Type B pancreatic cell (in vitro differentiated cells): ENCODE measurements at regions not wholly inside any gene's neighbourhood (a gene's known extent, or its start where the extent isn't known, plus 50 kb on each side); places are given as distances from the start of the nearest gene placed in this dataset.

Source experiments
- DNase-seq: peaks from one replicate; pipeline ENCODE4 v3.0.0; 2021; ENCODE audit warnings: mixed read lengths; ENCODE audit not compliant: unreplicated experiment; ENCODE audit errors: extremely low spot score
- H3K27ac Mint-ChIP-seq: 2 replicates; pipeline ENCODE4 v1.8.0; 2021; ENCODE audit warnings: mild to moderate bottlenecking, mixed read lengths
- H3K27me3 Mint-ChIP-seq: 2 replicates; pipeline ENCODE4 v1.8.0; 2021; ENCODE audit warnings: mixed read lengths
- H3K36me3 Mint-ChIP-seq: 2 replicates; pipeline ENCODE4 v1.8.0; 2021; ENCODE audit warnings: mixed read lengths
- H3K4me1 Mint-ChIP-seq: one replicate; pipeline ENCODE4 v1.8.0; 2021; ENCODE audit warnings: mixed read lengths; ENCODE audit not compliant: unreplicated experiment
- H3K4me3 Mint-ChIP-seq: 2 replicates; pipeline ENCODE4 v1.8.0; 2021; ENCODE audit warnings: mild to moderate bottlenecking, mixed read lengths
- H3K9me3 Mint-ChIP-seq: 2 replicates; pipeline ENCODE4 v1.8.0; 2021; ENCODE audit warnings: mixed read lengths
- TF ChIP-seq, protein P1 (sequence below): fragments of 200-600 bp; sonication (generic); conservative IDR thresholded peaks from 2 replicates; pipeline ENCODE4 v1.5.0; 2021; ENCODE audit warnings: antibody characterized with exemption, mild to moderate bottlenecking

DNA sequence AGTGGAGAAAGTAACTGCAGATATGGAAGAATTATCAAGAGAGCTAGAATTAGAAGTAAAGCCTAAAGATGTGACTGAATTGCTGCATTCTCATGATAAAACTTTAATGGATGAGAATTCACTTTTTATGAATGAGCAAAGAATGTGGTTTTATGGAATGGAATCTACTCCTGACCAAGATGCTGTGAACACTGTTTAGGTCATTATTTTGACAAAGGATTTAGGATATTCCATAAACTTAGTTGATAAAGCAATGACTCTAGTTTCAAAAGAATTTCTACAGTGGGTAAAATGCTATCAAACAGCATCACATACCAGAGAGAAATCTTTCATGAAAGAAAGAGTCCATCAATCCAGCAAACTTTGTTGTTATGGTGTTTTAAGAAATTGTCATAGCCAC is 1317.7 kb upstream of the ACVR2A start:
- no peaks in the 10 kb centered on the region for H3K36me3 Mint-ChIP-seq
- H3K9me3 Mint-ChIP-seq: no peaks in the 10 kb centered on the region
- no peak overlapping the region for H3K4me3 Mint-ChIP-seq
- no peak overlapping the region for H3K27ac Mint-ChIP-seq
- TF ChIP-seq, protein P1, sequence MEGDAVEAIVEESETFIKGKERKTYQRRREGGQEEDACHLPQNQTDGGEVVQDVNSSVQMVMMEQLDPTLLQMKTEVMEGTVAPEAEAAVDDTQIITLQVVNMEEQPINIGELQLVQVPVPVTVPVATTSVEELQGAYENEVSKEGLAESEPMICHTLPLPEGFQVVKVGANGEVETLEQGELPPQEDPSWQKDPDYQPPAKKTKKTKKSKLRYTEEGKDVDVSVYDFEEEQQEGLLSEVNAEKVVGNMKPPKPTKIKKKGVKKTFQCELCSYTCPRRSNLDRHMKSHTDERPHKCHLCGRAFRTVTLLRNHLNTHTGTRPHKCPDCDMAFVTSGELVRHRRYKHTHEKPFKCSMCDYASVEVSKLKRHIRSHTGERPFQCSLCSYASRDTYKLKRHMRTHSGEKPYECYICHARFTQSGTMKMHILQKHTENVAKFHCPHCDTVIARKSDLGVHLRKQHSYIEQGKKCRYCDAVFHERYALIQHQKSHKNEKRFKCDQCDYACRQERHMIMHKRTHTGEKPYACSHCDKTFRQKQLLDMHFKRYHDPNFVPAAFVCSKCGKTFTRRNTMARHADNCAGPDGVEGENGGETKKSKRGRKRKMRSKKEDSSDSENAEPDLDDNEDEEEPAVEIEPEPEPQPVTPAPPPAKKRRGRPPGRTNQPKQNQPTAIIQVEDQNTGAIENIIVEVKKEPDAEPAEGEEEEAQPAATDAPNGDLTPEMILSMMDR: no peak
- peaks cover 14% of the 10 kb centered on the region for H3K27me3 Mint-ChIP-seq
- DNase-seq: no peak
- H3K4me1 Mint-ChIP-seq: peaks cover 6% of the 10 kb centered on the region

DNA sequence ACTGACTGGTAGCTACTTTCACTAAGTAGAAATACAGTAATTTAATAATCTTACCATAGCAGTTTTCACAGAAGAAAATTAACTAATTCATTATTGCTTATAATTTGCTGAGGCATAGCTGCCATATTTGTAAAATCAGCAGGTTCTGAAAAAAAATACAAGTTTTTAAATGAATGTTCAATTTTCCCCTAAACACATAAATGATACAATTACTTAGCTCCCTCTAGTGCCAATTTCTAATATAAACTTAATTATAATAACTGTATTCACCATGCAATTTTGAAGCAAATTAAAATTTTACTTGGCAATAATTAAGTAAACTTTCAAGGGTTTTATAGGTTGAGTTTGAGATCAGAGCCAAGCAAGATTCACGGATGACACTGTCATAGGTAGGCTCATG is 1321.6 kb upstream of the ACVR2A start:
- no peak overlapping the region for H3K4me3 Mint-ChIP-seq
- no peaks in the 10 kb centered on the region for H3K9me3 Mint-ChIP-seq
- peaks cover 6% of the 10 kb centered on the region for H3K4me1 Mint-ChIP-seq
- peaks cover 15% of the 10 kb centered on the region for H3K27me3 Mint-ChIP-seq
- DNase-seq: no peak
- H3K27ac Mint-ChIP-seq: no peak overlapping the region
- H3K36me3 Mint-ChIP-seq: no peaks in the 10 kb centered on the region
- TF ChIP-seq, protein P1: peak; percentile 74

DNA sequence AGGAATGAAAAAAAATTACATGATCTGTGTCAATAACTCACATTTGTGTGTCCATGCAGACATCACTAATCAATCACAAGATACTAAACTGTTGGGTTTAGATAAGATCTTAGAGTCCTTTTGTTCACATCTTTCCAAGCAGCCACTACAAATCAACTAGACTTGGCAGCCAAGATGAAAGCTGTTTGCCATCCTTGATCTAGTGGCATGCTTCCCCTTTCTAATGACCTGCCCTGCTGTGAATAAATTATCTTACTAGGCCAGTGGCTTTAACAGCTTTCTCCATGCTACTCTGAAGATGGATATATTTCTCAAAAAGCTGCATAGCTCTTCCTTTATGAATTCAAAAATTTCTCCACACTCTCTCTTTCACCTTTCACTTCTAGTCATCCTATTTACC is 1338.0 kb upstream of the ACVR2A start:
- TF ChIP-seq, protein P1: no peak
- no peak for DNase-seq
- H3K4me1 Mint-ChIP-seq: peaks cover 6% of the 10 kb centered on the region
- peaks cover 23% of the 10 kb centered on the region for H3K27me3 Mint-ChIP-seq
- H3K4me3 Mint-ChIP-seq: no peak overlapping the region
- H3K27ac Mint-ChIP-seq: no peak overlapping the region
- no peaks in the 10 kb centered on the region for H3K36me3 Mint-ChIP-seq
- no peaks in the 10 kb centered on the region for H3K9me3 Mint-ChIP-seq

DNA sequence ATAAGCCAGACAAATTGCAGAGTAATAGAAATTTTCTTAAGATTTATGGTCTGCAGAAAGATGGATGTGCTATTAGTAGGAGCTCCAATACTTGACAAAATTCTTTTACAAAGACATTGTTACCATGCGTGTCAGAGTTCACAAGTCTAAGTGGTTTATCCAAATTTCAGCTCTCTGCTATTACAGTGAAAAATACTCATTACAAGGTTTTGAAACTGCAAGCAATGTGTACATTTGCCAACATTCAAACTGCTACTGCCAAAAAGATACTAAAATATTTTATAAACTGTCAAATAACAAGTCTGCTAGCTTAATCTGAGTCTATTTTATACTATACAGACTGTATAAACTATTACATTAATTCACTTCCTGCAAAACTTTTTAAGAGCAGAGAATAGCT is 1341.5 kb upstream of the ACVR2A start:
- peaks cover 6% of the 10 kb centered on the region for H3K4me1 Mint-ChIP-seq
- H3K36me3 Mint-ChIP-seq: no peaks in the 10 kb centered on the region
- no peak overlapping the region for H3K4me3 Mint-ChIP-seq
- peaks cover 14% of the 10 kb centered on the region for H3K27me3 Mint-ChIP-seq
- TF ChIP-seq, protein P1: no peak
- DNase-seq: no peak
- no peaks in the 10 kb centered on the region for H3K9me3 Mint-ChIP-seq
- H3K27ac Mint-ChIP-seq: no peak overlapping the region

DNA sequence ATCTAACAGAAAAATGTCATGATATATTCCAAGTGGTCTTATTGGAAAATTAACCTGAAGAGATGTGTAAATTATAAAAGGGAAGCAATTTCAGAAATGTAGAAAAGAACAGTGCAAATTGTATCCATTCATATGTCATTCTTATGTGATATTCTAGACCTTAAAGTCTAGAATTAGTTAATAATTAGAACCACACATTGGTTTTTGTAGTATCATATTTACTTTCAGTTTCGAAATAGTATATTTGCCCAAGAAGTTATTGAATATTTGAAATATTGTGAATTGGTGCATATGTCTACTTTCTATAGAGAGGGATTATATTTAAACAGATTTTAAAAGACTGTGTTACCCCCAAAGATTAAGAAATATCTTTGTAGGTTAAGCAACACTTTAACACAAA is 1348.6 kb upstream of the ACVR2A start:
- Mint-ChIP-seq H3K4me1 (no peaks in the 10 kb centered on the region), H3K27ac (no peak overlapping the region), H3K27me3 (peaks cover 3% of the 10 kb centered on the region), H3K9me3 (peaks cover 5% of the 10 kb centered on the region), H3K4me3 (no peak overlapping the region), H3K36me3 (no peaks in the 10 kb centered on the region)
- TF ChIP-seq, protein P1: no peak
- no peak for DNase-seq

DNA sequence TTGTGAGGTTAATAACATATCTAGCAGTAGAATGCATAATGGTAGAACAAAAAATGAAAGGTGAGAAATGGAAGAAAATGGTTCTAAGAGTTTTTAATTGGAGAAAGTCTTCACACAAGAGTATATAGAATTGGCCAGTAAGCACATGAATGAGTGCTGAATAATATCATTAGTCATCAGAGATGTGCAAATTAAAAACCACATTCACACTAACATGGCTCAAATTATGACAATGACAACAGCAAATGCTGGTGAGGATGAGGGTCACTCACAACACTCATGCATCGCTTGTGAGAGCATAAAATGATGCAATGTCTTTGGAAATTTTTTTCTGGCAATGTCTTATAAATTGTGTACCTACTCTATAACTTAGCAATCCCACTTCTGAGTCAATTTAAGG is 1355.4 kb upstream of the ACVR2A start:
- TF ChIP-seq, protein P1: no peak
- H3K36me3 Mint-ChIP-seq: no peaks in the 10 kb centered on the region
- peaks cover 3% of the 10 kb centered on the region for H3K27me3 Mint-ChIP-seq
- no peak overlapping the region for H3K4me3 Mint-ChIP-seq
- no peak overlapping the region for H3K27ac Mint-ChIP-seq
- peaks cover 5% of the 10 kb centered on the region for H3K9me3 Mint-ChIP-seq
- DNase-seq: no peak
- H3K4me1 Mint-ChIP-seq: no peaks in the 10 kb centered on the region
